SH-SY5Y (cell line): ENCODE measurements at regions not wholly inside any gene's neighbourhood (a gene's known extent, or its start where the extent isn't known, plus 50 kb on each side); places are given as distances from the start of the nearest gene placed in this dataset.

ENCODE experiments used
- GATA2 ChIP-seq: IDR thresholded peaks from 2 replicates; pipeline ENCODE4 v1.6.1; 2011; ENCODE audit warnings: mild to moderate bottlenecking, low read depth, low read length
- GATA3 ChIP-seq: IDR thresholded peaks from 2 replicates; pipeline ENCODE4 v1.6.1; 2011; ENCODE audit warnings: low read depth, mild to moderate bottlenecking, low read length, moderate library complexity

DNA sequence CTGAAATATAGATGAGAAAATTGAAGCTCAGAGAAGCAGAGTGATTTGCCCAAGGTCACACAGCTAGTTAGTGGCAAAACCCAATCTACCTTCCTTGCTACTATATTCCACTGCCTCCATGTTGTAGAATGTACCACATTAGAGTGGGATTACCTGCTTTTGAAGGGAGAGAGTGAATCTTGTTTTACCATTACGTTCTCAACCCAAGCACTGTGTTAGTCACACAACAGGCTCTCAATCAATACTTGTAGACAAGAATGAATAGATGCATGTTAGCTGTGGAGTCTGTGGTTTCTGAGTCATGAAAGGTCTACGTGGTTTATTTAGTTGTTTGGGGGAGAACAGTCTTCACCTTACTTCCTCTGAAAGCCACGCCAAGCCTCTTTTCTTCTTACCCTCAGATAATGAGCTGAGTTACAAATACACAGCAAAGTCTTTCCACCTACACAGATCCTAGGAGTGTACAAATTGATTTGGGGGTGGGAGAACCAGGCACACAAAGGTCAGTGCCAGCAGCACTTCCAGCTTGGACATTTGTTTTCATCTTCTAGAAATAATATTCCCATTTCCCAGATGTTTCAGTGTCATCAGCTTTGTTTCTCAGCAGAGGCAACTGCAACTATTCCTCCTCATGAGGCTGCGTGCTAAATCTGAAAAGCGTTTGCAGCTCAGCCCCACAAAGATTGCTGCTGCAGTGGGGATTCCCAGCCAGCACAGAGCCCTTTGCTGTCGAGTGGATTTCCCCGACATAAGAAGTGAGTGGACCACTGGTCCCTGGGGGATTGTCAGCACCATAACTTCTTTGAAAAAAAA is 71.5 kb upstream of the ADO start:
- no peak for TF ChIP-seq GATA2
- TF ChIP-seq GATA3: no peak
